Right cardiac atrium (tissue), 5 donors: ENCODE measurements at regions not wholly inside any gene's neighbourhood (a gene's known extent, or its start where the extent isn't known, plus 50 kb on each side); places are given as distances from the start of the nearest gene placed in this dataset.

Experiments
- ATAC-seq, 2 donors: fragments of 200-7000 bp; cut with Tn5 transposase; one replicate each; pipeline versions ENCODE4 v1.8.0 to v1.9.1; 2020; ENCODE audit warnings: moderate library complexity in 2 of 2, mild to moderate bottlenecking in 1 of 2
- DNase-seq, 3 donors: peaks; one replicate each; pipeline ENCODE4 v3.0.0-alpha.2; 2020
- H3K27ac ChIP-seq: one replicate; pipeline ENCODE4 v1.5.1; 2013; ENCODE audit warnings: mild to moderate bottlenecking, low read length, control low read depth, moderate library complexity
- H3K27me3 ChIP-seq: one replicate; pipeline ENCODE4 v1.6.1; 2013; ENCODE audit not compliant: control insufficient read depth, insufficient read depth
- H3K4me1 ChIP-seq: one replicate; pipeline ENCODE4 v1.6.1; 2013; ENCODE audit warnings: low read length; ENCODE audit not compliant: control insufficient read depth, insufficient read depth
- H3K4me3 ChIP-seq: one replicate; pipeline ENCODE4 v1.5.1; 2013; ENCODE audit warnings: low read length, control low read depth
- H3K9me3 ChIP-seq: one replicate; pipeline ENCODE4 v1.6.1; 2013; ENCODE audit warnings: low read length; ENCODE audit not compliant: control insufficient read depth
- WGBS: extraction: QIAGEN DNeasy Blood & Tissue Kit; methylation state at CpG from one replicate; pipeline ENCODE4 v1.1.7; 2013; 5-methylcytosine and 5-hydroxymethylcytosine counted together
- intact Hi-C, 4 donors: fragments of 100-400 bp; cut with DNase I; formaldehyde crosslinking; loops; one replicate each; pipeline versions ENCODE4 v1.11.0 to v1.14.0; 2022 to 2023
- donor health status: healthy with polysubstance abuse.
- donor health status: DM: no; HTN: yes; CAD: no.
- donor health status: DM: no; HTN: no; CAD: no.
- donor health status: DM: no; HTN: yes; CAD: no; lungs with severe emphysema.
- donor health status: DM: yes; HTN: yes; CAD: no.

GRCh38 chr10:90975096-90975495 lies 54.2 kb upstream of the ANKRD1 start:
- H3K4me3 ChIP-seq, result no peak overlapping the region
- ATAC-seq, result no peak
- 69% methylated on average over 1 of the region's 1 CpG for WGBS
- H3K27me3 ChIP-seq, result no peaks in the 10 kb centered on the region
- no peaks in the 10 kb centered on the region for H3K4me1 ChIP-seq
- no peak for DNase-seq
- no peak overlapping the region for H3K27ac ChIP-seq
- no peaks in the 10 kb centered on the region for H3K9me3 ChIP-seq
- intact Hi-C loops, result no loop called here

GRCh38 chr10:90977162-90977854 lies 56.4 kb upstream of the ANKRD1 start:
- no peaks in the 10 kb centered on the region for H3K27me3 ChIP-seq
- no peaks in the 10 kb centered on the region for H3K4me1 ChIP-seq
- peak overlapping the region; percentile 28 for H3K27ac ChIP-seq
- DNase-seq (no peak), ATAC-seq (peak in 1 of 2 donors; percentile 25)
- 95% methylated on average over 3 of the region's 3 CpGs for WGBS
- H3K4me3 ChIP-seq, result no peak overlapping the region
- intact Hi-C loops, result no loop called here
- H3K9me3 ChIP-seq, result no peaks in the 10 kb centered on the region

GRCh38 chr10:90977855-90978486 lies 57.1 kb upstream of the ANKRD1 start:
- Histone ChIP-seq H3K4me1 (no peaks in the 10 kb centered on the region), H3K4me3 (no peak overlapping the region), H3K27ac (peak overlapping the region; percentile 37), H3K9me3 (no peaks in the 10 kb centered on the region), H3K27me3 (no peaks in the 10 kb centered on the region)
- 84% methylated on average over 3 of the region's 3 CpGs for WGBS
- ATAC-seq (no peak), DNase-seq (no peak)
- intact Hi-C loops, result no loop called here

GRCh38 chr10:90982406-90983008 lies 61.6 kb upstream of the ANKRD1 start:
- Histone ChIP-seq H3K9me3 (no peaks in the 10 kb centered on the region), H3K4me3 (no peak overlapping the region), H3K27ac (no peak overlapping the region), H3K4me1 (peaks cover 6% of the 10 kb centered on the region), H3K27me3 (no peaks in the 10 kb centered on the region)
- ATAC-seq (no peak), DNase-seq (no peak)
- WGBS, result 83% methylated on average over 10 of the region's 10 CpGs
- intact Hi-C loops, result no loop called here

- 66% methylated on average over 6 of the region's 6 CpGs for WGBS
- peaks cover 6% of the 10 kb centered on the region for H3K4me1 ChIP-seq
- peak overlapping the region; percentile 61 for H3K27ac ChIP-seq
- H3K27me3 ChIP-seq, result no peaks in the 10 kb centered on the region
- ATAC-seq (peak in 1 of 2 donors; percentile 8), DNase-seq (no peak)
- intact Hi-C loops, result no loop called here
- H3K9me3 ChIP-seq, result no peaks in the 10 kb centered on the region
- no peak overlapping the region for H3K4me3 ChIP-seq
Observed at GRCh38 chr10:90983914-90984549, 63.1 kb upstream of the ANKRD1 start.

GRCh38 chr10:90984898-90985297 lies 64.0 kb upstream of the ANKRD1 start:
- peak overlapping the region; percentile 30 for H3K27ac ChIP-seq
- ATAC-seq, result no peak

GRCh38 chr10:90985321-90985933 lies 64.5 kb upstream of the ANKRD1 start:
- Histone ChIP-seq H3K4me3 (no peak overlapping the region), H3K4me1 (peaks cover 6% of the 10 kb centered on the region), H3K27ac (peak overlapping the region; percentile 72), H3K27me3 (no peaks in the 10 kb centered on the region), H3K9me3 (no peaks in the 10 kb centered on the region)
- ATAC-seq (peak in 1 of 2 donors; percentile 37), DNase-seq (no peak)
- WGBS, result 37% methylated on average over 3 of the region's 3 CpGs
- intact Hi-C loops, result loop anchor here in 1 of 4 donors (5.0 kb wide), 1 partner anchor 63 kb away; the partner anchor contains the start of gene ANKRD1

More at GRCh38 chr10:90984898-90985297, 64.0 kb upstream of the ANKRD1 start:
- Histone ChIP-seq H3K27me3 (no peaks in the 10 kb centered on the region), H3K4me1 (peaks cover 6% of the 10 kb centered on the region), H3K4me3 (no peak overlapping the region), H3K9me3 (no peaks in the 10 kb centered on the region)
- WGBS, result 70% methylated on average over 3 of the region's 3 CpGs
- intact Hi-C loops, result loop anchor here in 1 of 4 donors (5.0 kb wide), 1 partner anchor 63 kb away; the partner anchor contains the start of gene ANKRD1
- no peak for DNase-seq

GRCh38 chr10:90986136-90986760 lies 65.4 kb upstream of the ANKRD1 start:
- Histone ChIP-seq H3K4me1 (peaks cover 6% of the 10 kb centered on the region), H3K27me3 (no peaks in the 10 kb centered on the region), H3K9me3 (no peaks in the 10 kb centered on the region), H3K27ac (peak overlapping the region; percentile 83), H3K4me3 (no peak overlapping the region)
- DNase-seq (no peak), ATAC-seq (peak; percentile 49 to 72)
- intact Hi-C loops, result loop anchor here in 1 of 4 donors (5.0 kb wide), 1 partner anchor 64 kb away; the partner anchor contains the start of gene ANKRD1
- WGBS, result 52% methylated on average over 2 of the region's 2 CpGs

GRCh38 chr10:90986870-90987269 lies 66.0 kb upstream of the ANKRD1 start:
- DNase-seq (no peak), ATAC-seq (no peak)
- no peaks in the 10 kb centered on the region for H3K9me3 ChIP-seq
- no peak overlapping the region for H3K4me3 ChIP-seq
- intact Hi-C loops, result loop anchor here in 1 of 4 donors (5.0 kb wide), 1 partner anchor 65 kb away; the partner anchor contains the start of gene ANKRD1
- H3K4me1 ChIP-seq, result peaks cover 6% of the 10 kb centered on the region
- 90% methylated on average over 2 of the region's 2 CpGs for WGBS
- no peaks in the 10 kb centered on the region for H3K27me3 ChIP-seq
- peak overlapping the region; percentile 83 for H3K27ac ChIP-seq

GRCh38 chr10:90987383-90987782 lies 66.5 kb upstream of the ANKRD1 start:
- intact Hi-C loops, result loop anchor here in 1 of 4 donors (5.0 kb wide), 1 partner anchor 65 kb away; the partner anchor contains the start of gene ANKRD1
- WGBS, result 98% methylated on average over 2 of the region's 2 CpGs
- Histone ChIP-seq H3K27me3 (no peaks in the 10 kb centered on the region), H3K4me3 (no peak overlapping the region), H3K4me1 (peaks cover 6% of the 10 kb centered on the region), H3K27ac (no peak overlapping the region), H3K9me3 (no peaks in the 10 kb centered on the region)
- no peak for ATAC-seq
- DNase-seq, result no peak
